ENCODE measurements at regions not wholly inside any gene's neighbourhood (a gene's known extent, or its start where the extent isn't known, plus 50 kb on each side); places are given as distances from the start of the nearest gene placed in this dataset.
A peak's percentile ranks its signal among the peaks of the same experiment; 100 is the strongest.
"Not testable (repeated sequence)": the region's sequence is repeated elsewhere in the genome, so short reads cannot be mapped to it uniquely, and the experiment has no call there.

DNA sequence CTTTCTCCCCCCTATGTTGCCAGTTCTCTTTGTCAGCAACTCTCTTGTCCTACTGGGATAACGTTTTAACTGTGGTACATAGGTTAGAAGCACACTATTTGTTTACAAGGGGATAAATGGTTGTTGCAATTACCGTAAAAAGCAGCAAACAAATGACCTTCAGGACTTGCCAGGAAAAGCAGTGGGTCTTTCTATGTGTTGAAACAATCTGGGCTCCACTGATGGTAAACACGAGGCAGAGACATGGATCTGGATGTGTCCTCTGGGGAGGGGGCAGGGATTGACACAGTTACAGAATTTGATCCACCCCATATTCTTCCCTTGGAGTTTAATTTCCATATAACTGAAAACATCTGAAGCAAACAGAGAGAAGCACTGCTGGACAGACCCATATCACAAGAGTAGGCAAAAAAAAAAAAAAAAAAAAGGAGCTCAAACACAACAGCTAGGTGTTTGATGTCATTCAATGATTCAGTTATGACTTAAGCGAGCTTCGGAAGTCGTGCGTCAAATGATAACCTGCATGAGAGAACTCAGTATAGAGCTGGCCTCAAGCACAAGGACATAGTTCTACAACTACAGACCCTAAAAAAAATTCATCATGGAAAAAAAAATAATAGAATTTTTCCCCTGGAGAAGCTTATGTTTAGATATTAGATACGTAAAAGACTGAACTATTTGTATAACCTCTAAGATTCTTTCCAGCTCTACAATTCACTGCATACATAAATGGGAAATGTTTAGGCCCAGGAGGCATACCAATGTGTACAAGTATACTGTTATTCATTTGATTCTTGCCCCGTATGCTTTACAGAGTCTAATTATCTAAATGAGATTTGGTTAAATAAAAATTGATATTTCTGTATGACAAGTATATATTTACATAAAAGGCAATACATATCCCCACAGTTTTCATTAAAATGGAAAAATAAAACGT lies 127.7 kb downstream of the ALDH8A1 start:
- DNase-seq: peak in 1 of 2 donors; percentile 14

DNA sequence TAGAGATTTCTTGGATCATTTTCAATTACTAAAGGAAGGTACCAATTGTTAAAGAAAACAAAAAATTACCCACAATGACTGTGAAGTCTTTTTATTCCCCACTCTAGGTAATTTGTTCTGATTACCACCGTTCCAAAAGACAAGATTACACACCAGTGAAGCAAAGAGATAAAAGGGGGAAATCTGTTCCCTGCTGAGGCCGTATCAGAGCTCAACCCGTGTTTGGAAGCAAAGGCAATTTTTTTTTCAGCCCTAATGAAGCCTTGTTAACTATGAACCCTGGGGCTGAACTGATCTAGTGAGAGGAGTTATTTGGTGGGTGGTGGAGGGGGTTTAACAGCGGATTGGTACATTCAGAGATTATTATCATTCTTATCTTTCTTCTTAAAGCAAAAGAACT lies 128.5 kb downstream of the ALDH8A1 start:
- no peak for DNase-seq

DNA sequence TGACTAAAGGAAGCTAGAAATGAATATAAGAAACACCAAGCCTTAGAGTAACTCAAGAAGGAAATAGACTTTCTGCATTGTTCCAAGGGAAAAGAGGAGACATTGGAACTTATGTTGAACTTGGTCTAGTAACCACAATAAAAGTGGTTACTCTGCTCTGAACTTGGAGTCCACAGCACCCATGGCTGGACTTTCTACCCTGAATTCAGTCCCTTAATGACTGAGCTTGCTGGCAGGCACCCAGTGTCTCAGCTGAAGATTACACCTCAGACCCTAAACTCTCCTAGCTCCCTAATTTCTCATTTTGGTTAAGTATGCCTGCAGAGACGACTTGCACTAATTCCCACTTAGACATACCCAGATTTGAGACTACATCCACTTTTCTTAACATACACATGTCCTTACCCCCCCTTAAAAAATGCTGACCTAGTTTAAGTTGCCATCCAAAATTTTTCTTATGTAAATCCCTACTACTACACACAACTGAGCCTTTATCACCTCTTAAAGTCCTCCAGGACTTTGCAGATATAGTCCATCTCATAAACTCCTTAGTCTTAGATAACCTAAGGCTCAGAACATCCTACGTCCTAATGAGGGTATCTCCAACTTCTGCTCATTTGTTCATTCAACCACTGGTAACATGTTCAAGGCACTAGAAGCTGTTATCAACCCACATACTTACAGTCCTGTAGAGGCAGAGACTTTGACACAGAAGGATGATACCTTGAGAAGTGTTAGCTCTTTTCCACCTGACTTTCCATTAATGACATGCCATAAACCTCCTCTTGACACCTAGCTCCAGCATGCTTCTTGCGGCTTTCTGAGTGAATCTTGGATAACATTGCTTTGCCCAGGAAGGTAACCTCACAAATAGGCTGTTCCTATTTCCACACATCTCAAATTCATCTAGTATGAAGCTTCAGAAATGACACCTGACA lies 129.8 kb downstream of the ALDH8A1 start:
- no peak for DNase-seq

DNA sequence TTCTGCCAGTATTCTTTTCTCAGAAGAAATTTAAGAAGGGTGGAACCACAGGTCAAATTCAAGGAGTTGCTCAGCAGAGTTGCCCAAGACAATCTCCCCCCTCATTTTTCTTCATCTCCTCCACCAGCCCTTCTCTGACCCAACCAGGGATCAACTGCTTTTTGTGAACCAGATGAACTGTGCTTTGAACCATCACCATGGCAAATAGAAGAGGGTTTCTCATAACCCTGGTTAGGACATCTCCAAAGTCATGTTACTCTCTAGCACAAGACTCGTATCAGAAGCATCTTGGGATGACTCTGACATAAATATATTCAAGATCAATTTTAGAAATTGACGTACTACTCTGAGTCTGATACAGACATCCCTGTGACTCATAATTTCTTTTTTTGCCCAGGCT lies 130.7 kb downstream of the ALDH8A1 start:
- DNase-seq: no peak

DNA sequence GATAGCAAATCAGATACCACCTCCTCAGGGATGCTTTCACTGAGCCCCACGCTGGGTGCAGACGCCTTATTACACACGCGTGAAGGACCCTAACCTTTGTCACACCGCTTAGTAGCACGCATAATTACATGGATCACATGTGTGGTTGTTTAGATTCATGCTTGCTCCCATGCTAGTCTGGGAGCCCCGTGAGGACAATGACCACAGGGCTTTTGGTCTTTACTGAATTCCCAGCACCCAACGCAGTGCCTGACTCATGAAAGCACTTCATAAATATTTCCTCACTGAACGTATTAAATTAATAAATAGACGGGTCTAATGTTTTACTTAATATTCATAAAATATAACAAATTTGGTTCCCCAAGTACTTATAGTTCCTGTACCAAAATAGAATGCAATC lies 132.5 kb downstream of the ALDH8A1 start:
- DNase-seq: no peak

DNA sequence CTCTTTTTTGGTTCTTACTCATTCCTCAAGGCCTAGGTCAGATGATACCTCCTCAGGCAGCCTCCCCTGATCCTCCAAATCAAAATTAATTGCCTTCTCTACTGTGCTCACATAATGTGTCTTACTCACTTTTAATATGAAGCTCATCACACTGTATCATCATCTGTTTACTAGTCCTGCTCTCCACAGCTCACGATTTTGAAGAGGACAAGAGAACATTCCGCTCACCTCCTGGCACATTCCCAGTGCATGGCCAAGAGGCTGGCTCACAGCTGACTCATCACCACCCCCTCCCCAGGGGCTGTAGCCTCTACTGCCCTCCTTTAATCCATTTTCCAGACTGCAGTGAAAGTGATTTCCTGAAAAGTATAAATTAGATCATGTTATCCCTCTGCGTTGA lies 133.1 kb downstream of the ALDH8A1 start:
- DNase-seq: no peak

DNA sequence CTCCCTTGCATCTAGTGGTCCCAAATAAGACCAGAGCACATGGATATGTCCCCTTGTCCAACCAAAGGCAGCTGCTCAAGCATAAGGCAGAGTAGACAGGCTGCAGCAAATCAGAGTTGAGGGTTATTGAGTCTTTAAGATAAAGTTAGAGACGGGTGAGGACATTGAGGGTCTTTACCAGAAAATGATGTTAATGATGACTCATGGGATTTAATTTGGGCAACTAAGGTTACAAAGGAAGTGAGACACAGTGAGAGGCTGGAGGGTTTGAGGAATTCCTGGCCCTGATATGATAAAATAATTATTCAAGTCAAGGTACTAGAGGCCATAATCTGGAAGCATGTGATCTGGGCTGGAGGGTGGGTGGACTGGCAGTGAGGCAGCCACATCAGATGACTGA lies 133.6 kb downstream of the ALDH8A1 start:
- DNase-seq: no peak

DNA sequence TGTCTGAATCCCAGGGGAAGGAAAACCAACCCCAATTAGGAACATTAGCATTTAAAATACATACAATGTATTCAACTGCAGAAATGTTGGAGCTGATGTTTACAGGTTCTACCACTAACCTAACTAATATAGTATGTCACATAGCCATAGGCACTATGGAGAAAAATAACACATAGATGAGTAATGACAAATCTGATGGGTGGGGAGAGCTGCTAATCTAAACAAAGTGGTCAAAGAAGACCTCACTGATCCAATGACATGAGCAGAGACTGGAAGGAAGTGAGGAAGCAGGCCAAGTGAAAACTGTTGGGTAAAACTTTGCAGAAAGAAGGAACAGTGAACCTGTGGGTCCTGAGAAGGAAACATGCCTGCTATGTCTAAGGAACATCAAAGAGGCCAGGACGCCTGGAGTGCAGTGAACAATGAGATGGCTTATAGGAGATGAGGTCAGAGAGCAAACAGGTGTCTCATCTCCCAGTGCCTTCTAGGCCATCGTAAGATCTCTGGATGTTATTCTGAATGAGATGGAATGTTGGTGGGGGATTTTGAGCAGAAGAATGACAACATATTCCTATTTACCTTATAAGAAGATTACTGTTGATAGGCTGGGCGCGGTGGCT lies 135.7 kb downstream of the ALDH8A1 start:
- no peak for DNase-seq

DNA sequence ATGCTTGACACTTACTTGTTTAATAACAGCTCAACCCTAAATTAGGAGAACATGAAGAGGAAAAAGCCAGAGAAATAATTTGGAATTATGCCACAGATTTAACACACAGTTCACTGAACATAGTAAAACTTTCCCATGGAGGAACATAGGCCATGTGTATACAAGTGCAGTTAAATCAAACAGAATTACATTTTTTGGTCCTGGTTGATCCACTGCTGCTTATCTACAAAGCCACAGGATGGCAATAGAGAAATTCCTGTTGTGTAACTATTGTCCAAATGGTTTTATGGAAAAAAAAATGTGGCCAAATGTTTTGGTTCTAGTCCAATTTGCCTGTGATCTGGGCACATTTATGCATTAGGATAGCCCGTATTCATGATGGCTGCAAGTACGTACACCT lies 136.8 kb downstream of the ALDH8A1 start:
- no peak for DNase-seq

DNA sequence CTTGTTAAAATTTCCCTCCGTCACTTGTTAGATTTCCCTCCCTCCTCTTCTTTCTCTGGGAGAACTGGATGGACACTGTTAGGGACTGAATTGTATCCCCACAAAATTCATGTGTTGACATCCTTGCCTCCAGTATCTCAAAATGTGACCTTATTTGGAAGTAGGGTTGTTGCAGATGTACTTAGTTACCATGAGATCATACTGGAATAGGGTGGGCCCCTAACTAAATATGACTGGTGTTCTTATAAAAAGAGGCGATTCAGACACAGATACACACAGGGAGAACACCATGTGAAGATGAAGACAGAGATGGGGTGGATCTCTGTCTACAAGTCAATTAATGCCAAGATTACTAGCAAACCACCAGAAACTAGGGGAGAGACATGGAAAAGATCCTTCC lies 139.5 kb downstream of the ALDH8A1 start:
- DNase-seq: no peak

DNA sequence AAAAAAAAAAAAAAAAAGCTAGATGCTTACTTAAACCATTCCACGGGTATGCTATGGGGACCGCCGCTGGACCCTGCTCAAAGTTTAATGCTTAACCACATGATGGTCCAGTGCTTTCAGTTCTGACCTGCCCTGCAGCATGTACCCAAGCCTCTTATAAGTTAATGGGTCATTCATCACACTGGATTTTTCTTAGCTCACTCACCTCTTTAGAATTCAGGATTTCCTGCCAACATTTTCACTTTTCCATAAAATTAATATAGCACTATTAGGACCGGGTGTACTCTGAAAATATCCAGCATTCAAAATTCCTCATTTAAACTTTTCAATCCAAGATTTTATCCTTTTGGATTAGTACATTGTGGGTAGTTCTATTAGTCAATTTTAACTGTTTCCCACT lies 140.8 kb downstream of the ALDH8A1 start:
- DNase-seq: no peak

DNA sequence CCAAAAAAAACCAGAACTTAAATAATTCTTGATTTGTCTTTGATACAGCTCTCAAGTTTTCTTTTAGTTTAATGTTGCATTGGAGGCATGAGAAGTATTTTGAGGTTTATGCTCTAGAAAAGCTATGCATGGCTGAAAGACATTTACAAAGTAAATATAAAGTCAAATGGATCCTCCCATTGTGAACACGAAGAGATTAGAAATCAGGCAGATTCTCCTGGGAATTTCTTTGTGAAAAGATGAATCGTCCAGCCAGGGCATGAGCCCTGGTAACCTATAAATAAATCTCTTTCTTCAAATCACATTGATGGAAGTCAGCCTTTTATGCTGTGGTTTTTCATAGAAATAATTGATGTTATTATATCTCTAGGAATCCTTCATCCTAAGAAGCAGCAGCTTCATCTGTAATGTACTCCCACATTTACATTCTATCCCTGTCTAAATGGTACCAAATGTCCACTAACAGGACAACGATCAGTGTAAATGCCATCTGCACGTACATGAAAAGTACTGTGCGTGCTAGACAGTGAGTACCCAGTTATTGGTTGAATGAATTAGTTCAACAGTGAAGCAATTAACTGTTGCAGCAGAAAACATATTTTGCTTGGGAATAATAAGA lies 143.6 kb downstream of the ALDH8A1 start:
- no peak for DNase-seq

DNA sequence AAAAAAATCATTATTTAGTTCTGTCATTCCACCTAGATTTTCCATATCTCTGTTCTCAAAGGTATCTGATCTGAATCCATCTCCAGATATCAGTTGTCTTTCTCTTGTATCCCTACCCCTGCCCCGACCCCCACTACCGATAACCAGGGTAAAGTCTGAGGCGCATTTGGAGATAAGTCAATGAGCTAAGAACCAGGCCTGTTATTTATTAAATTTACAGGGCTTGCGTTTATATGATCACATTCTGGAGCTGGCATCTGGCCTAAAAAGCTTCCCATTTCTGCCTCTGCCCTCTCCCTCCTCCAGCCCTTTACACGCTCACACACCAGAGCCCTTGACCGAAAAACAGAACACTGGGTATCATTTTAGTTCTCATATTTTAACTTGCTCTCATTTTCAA lies 144.7 kb downstream of the ALDH8A1 start:
- DNase-seq: no peak

DNA sequence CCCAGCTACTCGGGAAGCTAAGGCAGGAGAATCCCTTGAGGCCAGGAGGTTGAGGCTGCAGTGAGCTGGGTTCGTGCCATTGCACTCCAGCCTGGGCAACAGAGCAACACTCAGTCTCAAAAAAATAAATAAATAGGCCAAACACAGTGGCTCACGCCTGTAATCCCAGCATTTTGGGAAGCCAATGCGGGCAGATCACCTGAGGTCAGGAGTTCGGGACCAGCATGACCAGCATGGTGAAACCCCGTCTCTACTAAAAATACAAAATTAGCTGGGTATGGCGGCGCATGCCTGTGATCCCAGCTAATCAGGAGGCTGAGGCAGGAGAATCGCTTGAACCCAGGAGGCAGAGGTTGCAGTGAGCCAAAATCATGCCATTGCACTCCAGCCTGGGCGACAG lies 145.6 kb downstream of the ALDH8A1 start:
- DNase-seq: not testable (repeated sequence)

DNA sequence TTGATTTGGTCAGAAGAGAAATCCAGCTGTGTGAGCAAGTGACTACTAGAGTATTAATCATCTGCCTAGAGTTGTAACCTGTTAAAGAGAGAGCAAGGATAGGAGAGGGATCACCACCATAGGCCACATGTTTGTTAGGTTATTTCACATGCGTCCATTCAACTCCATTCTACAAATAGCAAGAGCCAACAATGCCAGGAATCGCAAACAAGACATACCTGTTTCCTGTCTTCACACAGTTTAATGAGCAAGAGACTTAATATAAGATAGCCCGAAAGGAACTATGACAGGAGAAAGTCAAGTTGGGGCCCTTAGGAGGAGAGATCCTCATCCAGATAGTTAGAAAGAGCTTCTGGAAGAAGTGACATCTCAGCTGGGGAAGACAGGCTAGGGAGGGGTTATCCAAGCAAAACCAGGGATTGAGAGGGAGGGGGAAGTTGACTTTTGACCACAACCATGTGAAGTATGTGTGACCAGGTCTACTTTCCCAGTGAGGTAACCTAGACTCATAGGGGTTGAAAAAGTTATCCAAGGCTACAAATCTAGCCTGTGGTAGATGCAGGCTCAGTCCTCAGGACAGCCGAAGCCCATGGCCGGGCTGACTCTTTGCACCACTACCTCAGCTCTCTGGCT lies 147.4 kb downstream of the ALDH8A1 start:
- DNase-seq: no peak

DNA sequence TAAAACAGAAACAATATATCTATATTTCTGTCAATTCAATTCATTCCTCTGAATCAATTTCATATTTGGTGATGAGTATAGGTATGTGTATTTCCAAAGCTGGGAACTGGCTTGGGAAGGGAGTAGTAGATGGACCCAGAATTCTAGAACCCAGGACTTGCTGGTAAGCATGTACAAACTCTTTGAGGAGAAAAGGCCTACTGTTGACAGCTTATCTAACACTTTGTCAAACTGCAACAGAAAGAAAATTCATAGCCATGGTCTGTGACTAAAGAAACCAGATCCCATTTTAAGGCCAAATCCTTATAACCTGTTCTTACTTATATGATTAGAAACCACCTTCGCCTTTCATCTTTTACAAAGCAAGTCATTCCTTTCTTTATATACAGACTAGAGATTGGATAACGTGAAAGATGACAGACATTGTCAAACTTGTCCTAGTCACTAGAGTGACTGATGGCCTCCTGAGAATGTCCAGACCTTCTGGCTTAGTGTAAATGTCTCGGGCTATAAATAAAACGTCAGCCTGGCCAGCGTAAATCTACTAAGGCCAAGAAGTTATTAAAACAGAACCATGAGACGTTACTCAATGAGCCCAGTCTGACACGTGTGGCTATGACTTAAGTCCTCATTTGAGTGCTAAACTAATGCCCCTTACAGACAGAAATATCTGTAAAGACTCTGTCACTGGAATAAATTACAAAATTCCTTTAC lies 152.3 kb downstream of the ALDH8A1 start:
- no peak for DNase-seq

DNA sequence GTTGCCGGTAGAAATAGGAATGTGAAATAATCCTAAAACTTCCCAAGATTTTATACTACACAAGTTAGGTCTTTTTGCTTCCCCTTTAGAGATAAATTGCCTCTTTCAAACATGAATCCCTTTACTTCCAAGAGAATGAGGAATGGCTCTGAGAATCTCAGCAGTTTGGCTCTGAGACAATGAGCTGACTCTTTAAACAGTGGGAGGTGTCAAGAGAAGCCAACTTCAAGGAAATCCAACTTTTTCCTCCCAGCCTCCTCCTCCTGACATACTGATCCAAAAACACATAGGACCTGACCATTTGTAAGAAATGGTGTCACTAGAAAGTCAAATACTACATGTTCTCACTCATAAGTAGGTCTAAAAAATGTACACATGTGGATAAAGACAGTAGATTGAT lies 154.2 kb downstream of the ALDH8A1 start:
- no peak for DNase-seq

DNA sequence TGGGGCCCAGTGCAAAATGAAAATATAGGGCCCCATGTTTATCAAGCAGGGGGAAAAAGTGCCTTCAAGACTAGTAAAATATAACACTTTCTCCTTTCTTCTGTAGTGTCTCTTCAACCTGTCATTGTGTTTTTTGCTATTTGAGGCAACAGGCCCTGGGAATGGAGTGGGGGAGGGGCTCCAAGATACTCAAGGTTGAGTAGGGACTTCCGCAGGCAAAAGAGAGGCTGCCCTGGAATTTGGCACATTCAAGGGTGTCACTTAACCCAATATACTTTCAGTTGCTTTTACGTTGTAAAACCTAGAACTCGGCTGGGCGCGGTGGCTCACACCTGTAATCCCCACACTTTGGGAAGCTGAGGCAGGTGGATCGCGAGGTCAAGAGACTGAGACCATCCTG lies 154.9 kb downstream of the ALDH8A1 start:
- DNase-seq: no peak

DNA sequence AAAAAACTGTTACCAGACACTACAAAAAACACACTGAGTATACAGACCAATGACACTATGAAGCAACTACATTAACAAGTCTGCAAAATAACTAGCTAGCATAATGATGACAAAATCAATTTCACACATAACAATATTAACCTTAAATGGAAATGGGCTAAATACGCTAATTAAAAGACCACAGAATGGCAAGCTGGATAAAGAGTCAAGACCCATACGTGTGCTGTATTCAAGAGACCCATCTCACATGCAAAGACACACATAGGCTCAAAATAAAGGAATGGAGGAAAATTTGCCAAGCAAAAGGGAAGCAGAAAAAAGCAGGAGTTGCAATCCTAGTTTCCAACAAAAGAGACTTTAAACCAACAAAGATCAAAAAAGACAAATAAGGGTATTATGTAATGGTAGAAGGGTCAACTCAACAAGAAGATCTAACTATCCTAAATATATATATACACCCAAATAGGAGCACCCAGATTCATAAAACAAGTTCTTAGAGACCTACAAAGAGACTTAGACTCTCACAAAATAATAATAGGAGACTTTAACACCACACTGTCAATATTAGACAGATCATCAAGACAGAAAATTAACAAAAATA lies 158.6 kb downstream of the ALDH8A1 start:
- DNase-seq: not testable (repeated sequence)

DNA sequence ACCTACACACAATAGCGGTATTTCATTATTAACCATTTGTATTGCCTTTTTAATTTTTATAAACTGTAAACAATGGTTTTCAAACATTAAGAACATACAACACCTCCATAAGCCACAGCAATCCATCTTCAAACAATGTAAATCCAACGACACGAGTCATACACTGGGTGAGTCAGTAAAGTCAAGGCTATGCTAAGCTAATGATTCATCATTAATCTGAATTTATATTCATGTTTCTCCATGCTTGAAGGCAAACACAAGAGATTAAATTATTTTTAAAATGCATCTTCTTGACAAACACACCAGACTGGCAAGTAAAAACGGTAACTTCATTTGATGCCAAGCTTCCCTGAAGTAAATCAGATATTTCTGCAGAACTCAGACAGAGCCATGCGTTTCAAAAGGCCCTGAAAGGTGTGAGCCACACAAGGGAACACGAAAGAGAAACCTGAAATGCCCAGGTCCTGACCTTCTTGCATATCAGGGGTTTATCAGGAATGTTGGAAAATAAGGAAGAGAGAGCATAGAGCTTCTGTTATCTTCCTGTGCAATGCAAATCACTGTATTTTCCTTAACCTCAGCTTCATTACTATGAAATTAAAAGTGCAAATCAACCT lies 162.5 kb downstream of the ALDH8A1 start:
- DNase-seq: no peak

DNA sequence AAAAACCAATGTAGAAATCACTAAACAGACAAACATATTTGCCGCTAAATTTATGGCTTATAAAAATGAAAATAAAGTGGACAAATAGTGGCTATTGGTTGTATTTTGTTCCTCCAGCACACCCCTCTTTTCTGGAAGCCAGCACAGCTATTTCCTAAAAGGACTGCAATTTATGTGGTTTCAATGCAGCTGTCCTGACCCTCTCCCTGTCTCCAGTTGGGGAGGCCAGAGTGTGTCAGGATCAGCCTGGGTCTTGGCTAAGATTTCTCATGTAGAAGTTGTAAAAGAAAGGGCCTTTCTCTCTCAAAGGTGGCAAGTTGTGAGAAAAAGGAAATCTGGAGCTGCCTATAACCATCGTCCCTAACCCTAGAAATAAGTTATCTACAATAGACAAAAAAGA lies 165.6 kb downstream of the ALDH8A1 start:
- DNase-seq: no peak
